GM12878 (cell line): ENCODE measurements at regions not wholly inside any gene's neighbourhood (a gene's known extent, or its start where the extent isn't known, plus 50 kb on each side); places are given as distances from the start of the nearest gene placed in this dataset.

ENCODE experiments used
- BMI1 ChIP-seq: fragments of 450-650 bp; IDR thresholded peaks from 2 replicates; pipeline ENCODE4 v1.6.1; 2016; ENCODE audit warnings: mild to moderate bottlenecking, moderate library complexity, borderline replicate concordance
- CEBPB ChIP-seq, 2 experiments: fragments of 150-350 bp in 1 of 2; IDR thresholded peaks; 2 replicates each; pipeline ENCODE4 v1.6.1; 2012 to 2014; ENCODE audit warnings: low read depth in 2 of 2, low read length in 2 of 2, borderline replicate concordance in 1 of 2, inconsistent platforms in 1 of 2
- CHD4 ChIP-seq: fragments of 200-600 bp; sonication (generic); IDR thresholded peaks from 2 replicates; pipeline ENCODE4 v1.6.1; 2016; ENCODE audit warnings: mild to moderate bottlenecking
- EZH2 ChIP-seq: IDR thresholded peaks from 2 replicates; pipeline ENCODE4 v1.6.1; 2012; ENCODE audit warnings: low read depth, mild to moderate bottlenecking, control low read depth, inconsistent platforms, low read length, borderline replicate concordance; ENCODE audit not compliant: control insufficient read depth
- FOS ChIP-seq: IDR thresholded peaks from 3 replicates; pipeline ENCODE4 v1.6.1; 2011; ENCODE audit warnings: borderline replicate concordance; ENCODE audit not compliant: insufficient read length; ENCODE audit errors: extremely low read depth
- MXI1 ChIP-seq: fragments of 150-350 bp; IDR thresholded peaks from 2 replicates; pipeline ENCODE4 v1.6.1; 2011; ENCODE audit warnings: low read depth, mild to moderate bottlenecking, inconsistent platforms, low read length, improper control_type of control experiment
- NFYA ChIP-seq: IDR thresholded peaks from 2 replicates; pipeline ENCODE4 v1.6.1; 2011; ENCODE audit warnings: low read depth, mild to moderate bottlenecking, low read length, improper control_type of control experiment, borderline replicate concordance
- NFYB ChIP-seq: IDR thresholded peaks from 2 replicates; pipeline ENCODE4 v1.6.1; 2011; ENCODE audit warnings: low read depth, mild to moderate bottlenecking, low read length, improper control_type of control experiment, moderate library complexity; ENCODE audit not compliant: insufficient read depth
- POLR2A ChIP-seq: IDR thresholded peaks from 2 replicates; pipeline ENCODE4 v1.6.1; 2011; ENCODE audit warnings: low read depth, mild to moderate bottlenecking, low read length
- POLR2AphosphoS5 ChIP-seq: IDR thresholded peaks from 2 replicates; pipeline ENCODE4 v1.6.1; 2011; ENCODE audit warnings: mild to moderate bottlenecking, low read length, inconsistent platforms
- SIN3A ChIP-seq: IDR thresholded peaks from 2 replicates; pipeline ENCODE4 v1.6.1; 2012; ENCODE audit warnings: low read depth, low read length, improper control_type of control experiment
- SMC3 ChIP-seq: IDR thresholded peaks from 2 replicates; pipeline ENCODE4 v1.6.1; 2011; ENCODE audit warnings: low read length, improper control_type of control experiment, borderline replicate concordance
- TCF7 ChIP-seq: IDR thresholded peaks from 2 replicates; pipeline ENCODE4 v1.6.1; 2014; ENCODE audit warnings: antibody characterized with exemption, borderline replicate concordance
- TF ChIP-seq, protein P1 (sequence below), 3 experiments: IDR thresholded peaks in 2 of 3; conservative IDR thresholded peaks in 1 of 3; 2 replicates each; pipeline ENCODE4 v1.5.1; 2011; ENCODE audit warnings: low read depth in 3 of 3, low read length in 3 of 3, mild to moderate bottlenecking in 3 of 3, control low read depth in 2 of 3, moderate library complexity in 2 of 3, inconsistent platforms in 1 of 3, mixed read lengths in 1 of 3; ENCODE audit not compliant: control insufficient read depth in 2 of 3, insufficient read depth in 1 of 3; ENCODE audit errors: extremely low read depth in 1 of 3

DNA sequence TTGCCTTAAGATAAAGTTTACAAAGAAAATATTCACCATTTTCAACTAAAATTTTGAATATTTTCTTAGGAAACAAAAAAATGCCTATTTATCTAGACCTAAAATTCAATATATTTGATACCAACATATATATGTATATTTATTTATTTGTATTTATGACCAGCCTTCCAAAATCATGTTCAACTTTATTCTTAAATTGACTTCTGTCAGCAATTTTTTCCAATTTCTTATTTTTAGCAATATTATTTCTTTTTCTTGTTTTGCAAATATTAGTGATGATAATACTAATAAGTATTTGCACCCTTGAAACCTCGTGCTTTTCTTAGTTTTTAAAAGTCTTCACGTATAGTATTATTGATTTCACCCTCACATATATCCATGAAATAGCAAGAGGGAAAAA lies 68.2 kb upstream of the PHLPP1 start:
- TF ChIP-seq MXI1: no peak
- TF ChIP-seq, protein P1, sequence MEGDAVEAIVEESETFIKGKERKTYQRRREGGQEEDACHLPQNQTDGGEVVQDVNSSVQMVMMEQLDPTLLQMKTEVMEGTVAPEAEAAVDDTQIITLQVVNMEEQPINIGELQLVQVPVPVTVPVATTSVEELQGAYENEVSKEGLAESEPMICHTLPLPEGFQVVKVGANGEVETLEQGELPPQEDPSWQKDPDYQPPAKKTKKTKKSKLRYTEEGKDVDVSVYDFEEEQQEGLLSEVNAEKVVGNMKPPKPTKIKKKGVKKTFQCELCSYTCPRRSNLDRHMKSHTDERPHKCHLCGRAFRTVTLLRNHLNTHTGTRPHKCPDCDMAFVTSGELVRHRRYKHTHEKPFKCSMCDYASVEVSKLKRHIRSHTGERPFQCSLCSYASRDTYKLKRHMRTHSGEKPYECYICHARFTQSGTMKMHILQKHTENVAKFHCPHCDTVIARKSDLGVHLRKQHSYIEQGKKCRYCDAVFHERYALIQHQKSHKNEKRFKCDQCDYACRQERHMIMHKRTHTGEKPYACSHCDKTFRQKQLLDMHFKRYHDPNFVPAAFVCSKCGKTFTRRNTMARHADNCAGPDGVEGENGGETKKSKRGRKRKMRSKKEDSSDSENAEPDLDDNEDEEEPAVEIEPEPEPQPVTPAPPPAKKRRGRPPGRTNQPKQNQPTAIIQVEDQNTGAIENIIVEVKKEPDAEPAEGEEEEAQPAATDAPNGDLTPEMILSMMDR (IDR thresholded peaks at IDR 0.05 in 2 of 3, conservative IDR thresholded peaks at IDR 0.05 in 1 of 3; ENCODE audit: control insufficient read depth in 2 of 3, extremely low read depth in 1 of 3, insufficient read depth in 1 of 3, low read depth in 3 of 3, low read length in 3 of 3): no peak
- no peak for TF ChIP-seq CHD4
- no peak for TF ChIP-seq SIN3A
- TF ChIP-seq EZH2: no peak
- no peak for TF ChIP-seq SMC3
- TF ChIP-seq BMI1: no peak
- no peak for TF ChIP-seq POLR2AphosphoS5
- TF ChIP-seq NFYB: no peak
- TF ChIP-seq CEBPB (IDR thresholded peaks at IDR 0.05; ENCODE audit: borderline replicate concordance in 1 of 2, low read depth in 2 of 2, low read length in 2 of 2): no peak
- no peak for TF ChIP-seq TCF7
- TF ChIP-seq FOS: no peak
- TF ChIP-seq POLR2A: no peak
- no peak for TF ChIP-seq NFYA
